H9 (cell line): ENCODE measurements at regions not wholly inside any gene's neighbourhood (a gene's known extent, or its start where the extent isn't known, plus 50 kb on each side); places are given as distances from the start of the nearest gene placed in this dataset.

ENCODE experiments used
- DNase-seq: peaks from one replicate; pipeline ENCODE4 v3.0.0-alpha.2; 2017
- H2AFZ ChIP-seq: one replicate; pipeline ENCODE4 v1.6.1; 2013; ENCODE audit warnings: mild to moderate bottlenecking, low read length, control low read depth, moderate library complexity
- H2AK5ac ChIP-seq: 2 replicates; pipeline ENCODE4 v1.6.1; 2013; ENCODE audit warnings: low read length, control low read depth, mixed read lengths; ENCODE audit not compliant: insufficient read length
- H2BK120ac ChIP-seq: one replicate; pipeline ENCODE4 v1.6.1; 2013; ENCODE audit warnings: low read depth, mild to moderate bottlenecking, low read length, control low read depth, inconsistent platforms; ENCODE audit not compliant: poor library complexity, severe bottlenecking
- H2BK12ac ChIP-seq: 2 replicates; pipeline ENCODE4 v1.6.1; 2013; ENCODE audit warnings: low read length, control low read depth, mixed read lengths, low read depth; ENCODE audit not compliant: insufficient read length
- H2BK15ac ChIP-seq: 2 replicates; pipeline ENCODE4 v1.6.1; 2013; ENCODE audit warnings: low read depth, low read length, control low read depth
- H2BK20ac ChIP-seq: one replicate; pipeline ENCODE4 v1.6.1; 2013; ENCODE audit warnings: low read depth, mild to moderate bottlenecking, low read length, control low read depth, inconsistent platforms; ENCODE audit not compliant: poor library complexity, severe bottlenecking
- H2BK5ac ChIP-seq: 2 replicates; pipeline ENCODE4 v1.6.1; 2013; ENCODE audit warnings: low read length, control low read depth, mixed read lengths; ENCODE audit not compliant: insufficient read length
- H3K14ac ChIP-seq: 2 replicates; pipeline ENCODE4 v1.6.1; 2013; ENCODE audit warnings: low read length, control low read depth; ENCODE audit not compliant: insufficient read depth
- H3K18ac ChIP-seq: 2 replicates; pipeline ENCODE4 v1.6.1; 2013; ENCODE audit warnings: low read depth, mild to moderate bottlenecking, mixed read lengths, low read length, control low read depth; ENCODE audit not compliant: insufficient read length
- H3K23ac ChIP-seq: 2 replicates; pipeline ENCODE4 v1.6.1; 2013; ENCODE audit warnings: low read length, control low read depth, mixed read lengths, low read depth; ENCODE audit not compliant: insufficient read length
- H3K23me2 ChIP-seq: 2 replicates; pipeline ENCODE4 v1.6.1; 2013; ENCODE audit warnings: low read depth, mild to moderate bottlenecking, mixed read lengths, low read length, control low read depth; ENCODE audit not compliant: insufficient read length, poor library complexity, severe bottlenecking
- H3K27ac ChIP-seq: 2 replicates; pipeline ENCODE4 v1.5.1; 2013; ENCODE audit warnings: low read length, control low read depth, mixed read lengths, low read depth; ENCODE audit not compliant: insufficient read length
- H3K27me3 ChIP-seq: 2 replicates; pipeline ENCODE4 v1.6.1; 2013; ENCODE audit warnings: low read length, control low read depth, inconsistent platforms; ENCODE audit not compliant: insufficient read depth
- H3K4ac ChIP-seq: 2 replicates; pipeline ENCODE4 v1.6.1; 2013; ENCODE audit warnings: low read depth, mild to moderate bottlenecking, control low read depth, inconsistent platforms, low read length, moderate library complexity
- H3K4me1 ChIP-seq: 2 replicates; pipeline ENCODE4 v1.6.1; 2013; ENCODE audit warnings: low read length, control low read depth, inconsistent platforms; ENCODE audit not compliant: insufficient read depth
- H3K4me2 ChIP-seq: 2 replicates; pipeline ENCODE4 v1.6.1; 2013; ENCODE audit warnings: low read length, control low read depth, mixed read lengths; ENCODE audit not compliant: insufficient read length, insufficient read depth
- H3K56ac ChIP-seq: 2 replicates; pipeline ENCODE4 v1.6.1; 2013; ENCODE audit warnings: low read depth, mild to moderate bottlenecking, mixed read lengths, low read length, control low read depth; ENCODE audit not compliant: insufficient read length
- H3K79me1 ChIP-seq: 2 replicates; pipeline ENCODE4 v1.6.1; 2013; ENCODE audit warnings: low read depth, mild to moderate bottlenecking, moderate library complexity, low read length, control low read depth, inconsistent platforms; ENCODE audit not compliant: insufficient read depth, poor library complexity, severe bottlenecking
- H3K79me2 ChIP-seq: 2 replicates; pipeline ENCODE4 v1.6.1; 2013; ENCODE audit warnings: low read length, control low read depth, inconsistent platforms; ENCODE audit not compliant: insufficient read depth
- H3K9ac ChIP-seq: 2 replicates; pipeline ENCODE4 v1.6.1; 2013; ENCODE audit warnings: low read length, control low read depth, mixed read lengths; ENCODE audit not compliant: insufficient read length; ENCODE audit errors: extremely low read depth
- H3K9me3 ChIP-seq: one replicate; pipeline ENCODE4 v1.6.1; 2013; ENCODE audit warnings: low read depth, low read length, inconsistent platforms; ENCODE audit not compliant: control insufficient read depth
- H3T11ph ChIP-seq: one replicate; pipeline ENCODE4 v1.6.1; 2013; ENCODE audit warnings: mild to moderate bottlenecking, low read length, control low read depth, inconsistent platforms
- H4K20me1 ChIP-seq: one replicate; pipeline ENCODE4 v1.6.1; 2013; ENCODE audit not compliant: control insufficient read depth, insufficient read length, insufficient read depth
- H4K5ac ChIP-seq: 2 replicates; pipeline ENCODE4 v1.6.1; 2013; ENCODE audit warnings: low read depth, mild to moderate bottlenecking, mixed read lengths, low read length, control low read depth; ENCODE audit not compliant: insufficient read length
- H4K8ac ChIP-seq: replicated peaks from 2 replicates; pipeline ENCODE4 v1.6.1; 2013; ENCODE audit warnings: low read length, control low read depth, mixed read lengths, low read depth; ENCODE audit not compliant: insufficient read length
- H4K91ac ChIP-seq: 2 replicates; pipeline ENCODE4 v1.6.1; 2013; ENCODE audit warnings: low read depth, mild to moderate bottlenecking, moderate library complexity, mixed read lengths, low read length, control low read depth; ENCODE audit not compliant: insufficient read length
- H3K27ac Mint-ChIP-seq, 3 experiments: 2 replicates in 2 of 3; 3 replicates in 1 of 3; pipeline ENCODE4 v1.8.0; 2020 to 2021; ENCODE audit warnings: mixed read lengths in 3 of 3, mild to moderate bottlenecking in 1 of 3, moderate library complexity in 1 of 3
- H3K27me3 Mint-ChIP-seq: 2 replicates; pipeline ENCODE4 v1.8.0; 2021; ENCODE audit warnings: low read depth, mild to moderate bottlenecking, moderate library complexity, mixed read lengths
- H3K36me3 Mint-ChIP-seq, 3 experiments: 2 replicates in 2 of 3; 3 replicates in 1 of 3; pipeline ENCODE4 v1.8.0; 2020 to 2021; ENCODE audit warnings: low read depth in 3 of 3, mixed read lengths in 3 of 3; ENCODE audit not compliant: insufficient read depth in 1 of 3
- H3K4me1 Mint-ChIP-seq, 2 experiments: 2 replicates each; pipeline ENCODE4 v1.8.0; 2020; ENCODE audit warnings: mixed read lengths in 2 of 2
- H3K4me3 Mint-ChIP-seq, 2 experiments: 2 replicates in 1 of 2; 3 replicates in 1 of 2; pipeline ENCODE4 v1.8.0; 2020 to 2021; ENCODE audit warnings: mild to moderate bottlenecking in 2 of 2, mixed read lengths in 2 of 2, moderate library complexity in 1 of 2
- H3K9me3 Mint-ChIP-seq, 2 experiments: 2 replicates in 1 of 2; 3 replicates in 1 of 2; pipeline ENCODE4 v1.8.0; 2020; ENCODE audit warnings: mild to moderate bottlenecking in 2 of 2, mixed read lengths in 2 of 2, moderate library complexity in 1 of 2
- WGBS: extraction: QIAGEN DNeasy Blood & Tissue Kit; methylation state at CpG from one replicate; pipeline ENCODE4 v1.1.7; 2013; ENCODE audit warnings: missing lambda C conversion rate, low lambda C conversion rate, mixed read lengths; ENCODE audit not compliant: insufficient read length; ENCODE audit errors: extremely low coverage; 5-methylcytosine and 5-hydroxymethylcytosine counted together
- TF ChIP-seq, protein P1 (sequence below): fragments of 200-600 bp; sonication (generic); conservative IDR thresholded peaks from 3 replicates; pipeline ENCODE4 v1.8.0; 2021; ENCODE audit warnings: antibody characterized with exemption, mild to moderate bottlenecking

DNA sequence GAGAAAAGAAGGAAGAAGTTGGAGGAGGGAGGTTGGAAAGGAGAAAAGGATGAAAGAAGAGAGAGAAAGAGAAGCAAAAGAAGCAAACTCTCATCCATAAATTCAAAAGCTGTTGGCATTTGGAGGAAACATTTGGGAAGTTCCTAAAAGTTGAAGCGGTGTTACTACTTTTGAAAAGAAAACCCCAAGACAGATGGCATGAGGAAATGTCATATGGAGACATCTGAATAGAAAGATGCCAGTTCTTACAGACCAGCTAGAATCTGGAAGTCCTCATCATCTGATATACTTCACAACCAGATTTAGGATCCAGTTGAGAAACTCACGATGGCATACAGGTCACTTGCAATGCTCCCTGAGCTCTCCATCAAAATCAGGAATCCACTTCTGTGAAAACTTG lies 86.9 kb downstream of the RAP2A start:
- Histone ChIP-seq H3K9ac (no peak overlapping the region), H3K79me2 (no peaks in the 10 kb centered on the region), H2AFZ (no peak overlapping the region), H3K9me3 (no peaks in the 10 kb centered on the region), H4K20me1 (no peaks in the 10 kb centered on the region), H2BK20ac (no peak overlapping the region), H3K14ac (no peak overlapping the region), H3K23ac (no peak overlapping the region), H3K4me1 (no peaks in the 10 kb centered on the region), H4K91ac (no peak overlapping the region), H2BK15ac (no peak overlapping the region), H2BK120ac (no peak overlapping the region), H4K5ac (no peak overlapping the region), H3T11ph (no peak overlapping the region), H3K27me3 (no peaks in the 10 kb centered on the region), H3K18ac (no peak overlapping the region), H3K23me2 (no peaks in the 10 kb centered on the region), H4K8ac (no peak overlapping the region), H2BK5ac (no peak overlapping the region), H3K4ac (no peak overlapping the region), H3K27ac (no peak overlapping the region), H2AK5ac (no peak overlapping the region), H3K4me2 (no peak overlapping the region), H2BK12ac (no peak overlapping the region), H3K79me1 (no peaks in the 10 kb centered on the region), H3K56ac (no peak overlapping the region)
- H3K4me1 Mint-ChIP-seq: no peaks in the 10 kb centered on the region
- DNase-seq: no peak
- no peaks in the 10 kb centered on the region for H3K27me3 Mint-ChIP-seq
- no peak overlapping the region for H3K27ac Mint-ChIP-seq
- TF ChIP-seq, protein P1, sequence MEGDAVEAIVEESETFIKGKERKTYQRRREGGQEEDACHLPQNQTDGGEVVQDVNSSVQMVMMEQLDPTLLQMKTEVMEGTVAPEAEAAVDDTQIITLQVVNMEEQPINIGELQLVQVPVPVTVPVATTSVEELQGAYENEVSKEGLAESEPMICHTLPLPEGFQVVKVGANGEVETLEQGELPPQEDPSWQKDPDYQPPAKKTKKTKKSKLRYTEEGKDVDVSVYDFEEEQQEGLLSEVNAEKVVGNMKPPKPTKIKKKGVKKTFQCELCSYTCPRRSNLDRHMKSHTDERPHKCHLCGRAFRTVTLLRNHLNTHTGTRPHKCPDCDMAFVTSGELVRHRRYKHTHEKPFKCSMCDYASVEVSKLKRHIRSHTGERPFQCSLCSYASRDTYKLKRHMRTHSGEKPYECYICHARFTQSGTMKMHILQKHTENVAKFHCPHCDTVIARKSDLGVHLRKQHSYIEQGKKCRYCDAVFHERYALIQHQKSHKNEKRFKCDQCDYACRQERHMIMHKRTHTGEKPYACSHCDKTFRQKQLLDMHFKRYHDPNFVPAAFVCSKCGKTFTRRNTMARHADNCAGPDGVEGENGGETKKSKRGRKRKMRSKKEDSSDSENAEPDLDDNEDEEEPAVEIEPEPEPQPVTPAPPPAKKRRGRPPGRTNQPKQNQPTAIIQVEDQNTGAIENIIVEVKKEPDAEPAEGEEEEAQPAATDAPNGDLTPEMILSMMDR: no peak
- peaks cover 2 to 4% of the 10 kb centered on the region in 2 experiments; a peak in 2 of 5 replicates for H3K9me3 Mint-ChIP-seq
- H3K36me3 Mint-ChIP-seq: no peaks in the 10 kb centered on the region
- no peak overlapping the region for H3K4me3 Mint-ChIP-seq
- no CpG with 5 or more reads among the region's 2 CpGs for WGBS
